RWPE2 (cell line): ENCODE measurements at regions not wholly inside any gene's neighbourhood (a gene's known extent, or its start where the extent isn't known, plus 50 kb on each side); places are given as distances from the start of the nearest gene placed in this dataset.

Experiments used
- ATAC-seq: fragments of 200-7000 bp; cut with Tn5 transposase; 3 replicates; pipeline ENCODE4 v1.9.1; 2021; ENCODE audit warnings: low read depth
- DNase-seq: peaks from one replicate; pipeline ENCODE4 v3.0.0-alpha.2; 2020; ENCODE audit warnings: low spot score
- H3K27ac ChIP-seq: fragments of 450-650 bp; 2 replicates; pipeline ENCODE4 v1.5.1; 2017; ENCODE audit warnings: mild to moderate bottlenecking; ENCODE audit not compliant: poor library complexity, severe bottlenecking
- H3K27me3 ChIP-seq: fragments of 250-450 bp; sonication (Bioruptor Pico); 2 replicates; pipeline ENCODE4 v1.5.1; 2021; ENCODE audit warnings: mild to moderate bottlenecking, moderate library complexity; ENCODE audit not compliant: insufficient read depth, poor library complexity, severe bottlenecking
- H3K36me3 ChIP-seq: fragments of 250-450 bp; sonication (Bioruptor Pico); 2 replicates; pipeline ENCODE4 v1.5.1; 2020; ENCODE audit warnings: low read depth, mild to moderate bottlenecking, moderate library complexity
- H3K4me1 ChIP-seq: fragments of 250-450 bp; sonication (Bioruptor Pico); 2 replicates; pipeline ENCODE4 v1.5.1; 2021; ENCODE audit warnings: mild to moderate bottlenecking, moderate library complexity; ENCODE audit not compliant: insufficient read depth, poor library complexity, severe bottlenecking
- H3K4me3 ChIP-seq: fragments of 250-450 bp; sonication (Bioruptor Pico); 2 replicates; pipeline ENCODE4 v1.5.1; 2021; ENCODE audit warnings: mild to moderate bottlenecking, moderate library complexity; ENCODE audit not compliant: severe bottlenecking
- H3K9me3 ChIP-seq: fragments of 250-450 bp; sonication (Bioruptor Pico); 2 replicates; pipeline ENCODE4 v1.5.1; 2021; ENCODE audit warnings: mild to moderate bottlenecking, moderate library complexity; ENCODE audit not compliant: severe bottlenecking
- CTCF ChIP-seq: fragments of 450-650 bp; IDR thresholded peaks from one replicate; pipeline ENCODE4 v1.5.1; 2017; ENCODE audit warnings: mild to moderate bottlenecking, moderate library complexity; ENCODE audit not compliant: poor library complexity, severe bottlenecking

- no peaks in the 10 kb centered on the region for H3K4me1 ChIP-seq
- ATAC-seq (no peak), DNase-seq (no peak)
These were observed 69.4 kb upstream of the KLF12 start for GRCh38 chr13:74203576-74203975.

GRCh38 chr13:74202129-74202813 is 68.1 kb upstream of the KLF12 start:
- no peak overlapping the region for H3K4me3 ChIP-seq
- H3K9me3 ChIP-seq, result no peaks in the 10 kb centered on the region
- TF ChIP-seq CTCF, result no peak
- no peak for ATAC-seq
- no peak for DNase-seq
- H3K27ac ChIP-seq, result no peak overlapping the region
- H3K27me3 ChIP-seq, result no peaks in the 10 kb centered on the region
- no peaks in the 10 kb centered on the region for H3K4me1 ChIP-seq
- no peaks in the 10 kb centered on the region for H3K36me3 ChIP-seq

More at GRCh38 chr13:74203576-74203975, 69.4 kb upstream of the KLF12 start:
- no peak for TF ChIP-seq CTCF
- Histone ChIP-seq H3K9me3 (no peaks in the 10 kb centered on the region), H3K4me3 (no peak overlapping the region), H3K36me3 (no peaks in the 10 kb centered on the region), H3K27ac (no peak overlapping the region), H3K27me3 (no peaks in the 10 kb centered on the region)

GRCh38 chr13:74201530-74201929 is 67.3 kb upstream of the KLF12 start:
- no peak for DNase-seq
- no peak overlapping the region for H3K27ac ChIP-seq

GRCh38 chr13:74200081-74200480 is 65.9 kb upstream of the KLF12 start:
- Histone ChIP-seq H3K36me3 (no peaks in the 10 kb centered on the region), H3K27me3 (no peaks in the 10 kb centered on the region), H3K27ac (no peak overlapping the region), H3K9me3 (no peaks in the 10 kb centered on the region), H3K4me1 (no peaks in the 10 kb centered on the region), H3K4me3 (no peak overlapping the region)
- ATAC-seq (no peak), DNase-seq (no peak)
- no peak for TF ChIP-seq CTCF

More at GRCh38 chr13:74201530-74201929, 67.3 kb upstream of the KLF12 start:
- Histone ChIP-seq H3K4me3 (no peak overlapping the region), H3K36me3 (no peaks in the 10 kb centered on the region), H3K4me1 (no peaks in the 10 kb centered on the region), H3K27me3 (no peaks in the 10 kb centered on the region), H3K9me3 (no peaks in the 10 kb centered on the region)
- no peak for TF ChIP-seq CTCF
- no peak for ATAC-seq

- Histone ChIP-seq H3K9me3 (no peaks in the 10 kb centered on the region), H3K4me1 (no peaks in the 10 kb centered on the region), H3K4me3 (no peak overlapping the region), H3K27ac (no peak overlapping the region), H3K27me3 (no peaks in the 10 kb centered on the region), H3K36me3 (no peaks in the 10 kb centered on the region)
- ATAC-seq (no peak), DNase-seq (no peak)
- TF ChIP-seq CTCF, result no peak
These were observed 63.6 kb upstream of the KLF12 start for GRCh38 chr13:74197677-74198429.
